K562 (cell line): ENCODE measurements at regions not wholly inside any gene's neighbourhood (a gene's known extent, or its start where the extent isn't known, plus 50 kb on each side); places are given as distances from the start of the nearest gene placed in this dataset.

Experiments used
- ATAC-seq: fragments of 200-7000 bp; cut with Tn5 transposase; 3 replicates; pipeline ENCODE4 v1.9.1; 2020; ENCODE audit warnings: moderate library complexity
- BruUV-seq: library from RNA; stranded (reverse); fragments of 400-500 nt; replicated peaks from 2 replicates; lab custom pipeline; 2021; lab: Mats Ljungman, UMichigan
- CTCF ChIA-PET: fragments of 300-600 bp; formaldehyde crosslinking; extraction: SDS; loops from one replicate; lab custom pipeline; 2021; ENCODE audit warnings: low intra/inter-chr PET ratio; lab: Yijun Ruan, JAX
- POLR2A ChIA-PET: fragments of 300-600, 350-650 bp; sonication (Branson Sonifier 250); formaldehyde crosslinking; extraction: SDS; loops from one replicate; lab custom pipeline; 2021; ENCODE audit warnings: antibody characterized with exemption, inconsistent platforms; lab: Yijun Ruan, JAX
- DNase-seq, 4 experiments: peaks; one replicate each; pipeline versions ENCODE4 v3.0.0 to v3.0.0-alpha.2; 2011 to 2018; ENCODE audit warnings: low spot score in 3 of 4, mixed read lengths in 3 of 4; ENCODE audit errors: extremely low read depth in 1 of 4
- FAIRE-seq: peaks from 2 replicates; lab custom pipeline; 2011; peaks lifted over from hg19 to GRCh38; lab: Jason Lieb, UNC
- H2AFZ ChIP-seq: 2 replicates; pipeline ENCODE4 v1.6.0; 2011; ENCODE audit warnings: low read depth, low read length, control low read depth, inconsistent platforms
- H3K27ac ChIP-seq: fragments of 200-600 bp; 3 replicates; pipeline ENCODE4 v1.8.0; 2011; ENCODE audit warnings: low read depth, mild to moderate bottlenecking, control low read depth, inconsistent platforms, low read length, moderate library complexity, mixed read lengths; ENCODE audit errors: extremely low read depth
- H3K27me3 ChIP-seq, 2 experiments: fragments of 300-600 bp in 1 of 2; 2 replicates in 1 of 2; 3 replicates in 1 of 2; pipeline versions ENCODE4 v1.6.0 to v1.8.0; 2011; ENCODE audit warnings: inconsistent platforms in 2 of 2, low read length in 2 of 2, mild to moderate bottlenecking in 1 of 2, mixed read lengths in 1 of 2, moderate library complexity in 1 of 2; ENCODE audit not compliant: control insufficient read depth in 2 of 2, insufficient read depth in 2 of 2
- H3K36me3 ChIP-seq: fragments of 300-600 bp; 3 replicates; pipeline ENCODE4 v1.8.0; 2011; ENCODE audit warnings: mild to moderate bottlenecking, low read length, inconsistent platforms; ENCODE audit not compliant: control insufficient read depth, insufficient read depth
- H3K4me1 ChIP-seq, 2 experiments: fragments of 200-600 bp in 1 of 2; replicated peaks in 1 of 2; 2 replicates in 1 of 2; 3 replicates in 1 of 2; pipeline versions ENCODE4 v1.5.1 to v1.8.0; 2011; ENCODE audit warnings: inconsistent platforms in 2 of 2, low read length in 2 of 2, mild to moderate bottlenecking in 1 of 2, mixed read lengths in 1 of 2, moderate library complexity in 1 of 2; ENCODE audit not compliant: control insufficient read depth in 2 of 2, insufficient read depth in 2 of 2
- H3K4me2 ChIP-seq: 2 replicates; pipeline ENCODE4 v1.6.1; 2011; ENCODE audit warnings: low read length, control low read depth, inconsistent platforms, mixed read lengths; ENCODE audit not compliant: insufficient read depth
- H3K4me3 ChIP-seq: fragments of 200-600 bp; sonication (generic), shearing (Covaris generic); 2 replicates; pipeline ENCODE4 v1.5.1; 2016; ENCODE audit warnings: control low read depth, inconsistent platforms
- H3K79me2 ChIP-seq: fragments of 200-600 bp; 3 replicates; pipeline ENCODE4 v1.8.0; 2011; ENCODE audit warnings: low read length, inconsistent platforms; ENCODE audit not compliant: control insufficient read depth, insufficient read depth
- H3K9ac ChIP-seq, 2 experiments: 2 replicates each; pipeline versions ENCODE4 v1.6.0 to v1.6.1; 2011; ENCODE audit warnings: low read depth in 2 of 2, low read length in 2 of 2, control low read depth in 1 of 2, inconsistent platforms in 1 of 2, mild to moderate bottlenecking in 1 of 2, mixed read lengths in 1 of 2; ENCODE audit not compliant: insufficient read depth in 1 of 2
- H3K9me1 ChIP-seq: one replicate; pipeline ENCODE4 v1.6.0; 2011; ENCODE audit warnings: inconsistent platforms, mild to moderate bottlenecking, low read length, moderate library complexity; ENCODE audit not compliant: control insufficient read depth, insufficient read depth
- H3K9me3 ChIP-seq: replicated peaks from 2 replicates; pipeline ENCODE4 v1.5.1; 2011; ENCODE audit warnings: low read depth, low read length, inconsistent platforms; ENCODE audit not compliant: control insufficient read depth, insufficient read depth
- H4K20me1 ChIP-seq: replicated peaks from 2 replicates; pipeline ENCODE4 v1.6.1; 2011; ENCODE audit warnings: low read length, inconsistent platforms, mixed read lengths; ENCODE audit not compliant: control insufficient read depth, insufficient read depth
- C11orf30 ChIP-seq: fragments of 450-650 bp; IDR thresholded peaks from 2 replicates; pipeline ENCODE4 v1.6.1; 2016; ENCODE audit warnings: low read depth, mild to moderate bottlenecking
- CHD4 ChIP-seq: fragments of 200-600 bp; sonication (generic); IDR thresholded peaks from 3 replicates; pipeline ENCODE4 v1.6.1; 2012; ENCODE audit warnings: low read depth, mild to moderate bottlenecking, mixed read lengths, low read length, inconsistent platforms; ENCODE audit not compliant: insufficient read depth, insufficient replicate concordance, poor library complexity, severe bottlenecking
- L3MBTL2 ChIP-seq: fragments of 450-650 bp; IDR thresholded peaks from 2 replicates; pipeline ENCODE4 v1.6.1; 2016; ENCODE audit warnings: mild to moderate bottlenecking, moderate library complexity
- POLR3G ChIP-seq: IDR thresholded peaks from 2 replicates; pipeline ENCODE4 v1.6.1; 2011; ENCODE audit not compliant: insufficient read length, insufficient replicate concordance; ENCODE audit errors: extremely low read depth
- POU5F1 ChIP-seq: fragments of 150-350 bp; IDR thresholded peaks from 2 replicates; pipeline ENCODE4 v1.6.1; 2014; ENCODE audit warnings: borderline replicate concordance, low read length, low read depth, mild to moderate bottlenecking; ENCODE audit not compliant: partially characterized antibody
- PURB ChIP-seq: sonication (generic); formaldehyde crosslinking; IDR thresholded peaks from 2 replicates; pipeline ENCODE4 v1.9.0; 2021; ENCODE audit warnings: low read depth, mild to moderate bottlenecking, missing genetic modification reagents
- RFX1 ChIP-seq: fragments of 450-650 bp; IDR thresholded peaks from 2 replicates; pipeline ENCODE4 v1.6.1; 2016; ENCODE audit warnings: mild to moderate bottlenecking, moderate library complexity
- SNIP1 ChIP-seq: fragments of 450-650 bp; IDR thresholded peaks from 2 replicates; pipeline ENCODE4 v1.7.1; 2017; ENCODE audit warnings: low read depth, mild to moderate bottlenecking
- TAF9B ChIP-seq: fragments of 450-650 bp; IDR thresholded peaks from 2 replicates; pipeline ENCODE4 v1.6.1; 2018; ENCODE audit warnings: mild to moderate bottlenecking; ENCODE audit not compliant: partially characterized antibody
- TBL1XR1 ChIP-seq, 2 experiments: IDR thresholded peaks; 2 replicates each; pipeline ENCODE4 v1.6.1; 2012; ENCODE audit warnings: improper control_type of control experiment in 2 of 2, low read length in 2 of 2, mild to moderate bottlenecking in 1 of 2
- ZC3H8 ChIP-seq: fragments of 450-650 bp; IDR thresholded peaks from 2 replicates; pipeline ENCODE4 v1.6.1; 2017
- ZNF134 ChIP-seq: fragments of 250-450 bp; sonication (Bioruptor Pico); conservative IDR thresholded peaks from 2 replicates; pipeline ENCODE4 v1.4.0; 2020
- WGBS: fragments of 100-300 bp; shearing (Covaris generic); methylation state at CpG from one replicate; pipeline ENCODE4 v1.1.6; 2016; ENCODE audit warnings: low coverage, mixed read lengths; ENCODE audit not compliant: insufficient coverage; ENCODE audit errors: missing lambda C conversion rate; 5-methylcytosine and 5-hydroxymethylcytosine counted together
- in situ Hi-C: fragments of 300-500 bp; cut with MboI; formaldehyde crosslinking; loops from 4 replicates; pipeline ENCODE4 v1.15.0; 2018; ENCODE audit warnings: inconsistent platforms, mixed read lengths
- intact Hi-C: fragments of 100-400 bp; cut with micrococcal nuclease; formaldehyde crosslinking; loops from 2 replicates; pipeline ENCODE4 v1.14.2; 2022
- TF ChIP-seq, protein P1 (sequence below): fragments of 450-650 bp; IDR thresholded peaks from 2 replicates; pipeline ENCODE4 v1.6.1; 2016
- TF ChIP-seq, protein P2 (sequence below): fragments of 450-650 bp; conservative IDR thresholded peaks from 2 replicates; pipeline ENCODE4 v1.6.1; 2016; ENCODE audit warnings: missing genetic modification characterization, low read depth, mild to moderate bottlenecking, control low read depth, missing compliant biosample characterization
- TF ChIP-seq, protein P3 (sequence below): fragments of 450-650 bp; IDR thresholded peaks from one replicate; pipeline ENCODE4 v1.6.1; 2018; ENCODE audit warnings: mild to moderate bottlenecking, moderate library complexity; ENCODE audit not compliant: partially characterized antibody
- TF ChIP-seq, protein P4 (sequence below): fragments of 250-450 bp; sonication (Bioruptor Pico); IDR thresholded peaks from 2 replicates; pipeline ENCODE4 v1.9.0; 2021; ENCODE audit warnings: mild to moderate bottlenecking, inconsistent platforms
- TF ChIP-seq, protein P5 (sequence below): fragments of 250-450 bp; sonication (Bioruptor Pico); IDR thresholded peaks from 2 replicates; pipeline ENCODE4 v1.8.0; 2022; ENCODE audit warnings: moderate library complexity, mild to moderate bottlenecking, inconsistent platforms

DNA sequence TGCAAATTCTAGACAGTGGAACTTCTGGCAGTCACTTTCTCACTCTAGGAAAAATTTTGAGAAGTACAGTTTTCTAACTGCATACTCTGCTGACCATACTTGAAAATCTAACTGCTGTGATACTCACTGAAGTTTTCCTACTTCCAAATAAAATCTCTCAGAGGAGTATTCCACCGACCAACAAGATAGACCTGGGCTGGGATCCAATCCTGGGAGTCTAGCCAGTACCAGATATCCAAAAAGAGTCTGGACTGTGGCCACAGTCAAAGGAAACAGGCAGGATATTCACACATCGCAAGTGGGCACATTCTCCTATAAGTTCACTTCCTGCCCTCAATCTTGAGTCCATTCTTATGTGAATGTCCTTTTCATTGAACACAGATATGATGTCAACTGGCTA is 1138.7 kb upstream of the PCDH7 start:
- no TSS peak for BruUV-seq
- no peaks in the 10 kb centered on the region for H3K36me3 ChIP-seq
- no peaks in the 10 kb centered on the region for H3K9me3 ChIP-seq
- POLR2A ChIA-PET = no interaction called here
- H3K27me3 ChIP-seq = no peaks in the 10 kb centered on the region
- no peak overlapping the region for H3K4me2 ChIP-seq
- no peak overlapping the region for H3K27ac ChIP-seq
- CTCF ChIA-PET = no interaction called here
- H3K79me2 ChIP-seq = no peaks in the 10 kb centered on the region
- no peak overlapping the region for H3K9ac ChIP-seq
- no peaks in the 10 kb centered on the region for H3K4me1 ChIP-seq
- intact Hi-C loops = no loop called here
- ATAC-seq (no peak), FAIRE-seq (no peak), DNase-seq (no peak)
- in situ Hi-C loops = no loop called here
- no peaks in the 10 kb centered on the region for H3K9me1 ChIP-seq
- H3K4me3 ChIP-seq = no peak overlapping the region
- no peak overlapping the region for H2AFZ ChIP-seq
- WGBS = 0% methylated on average over 2 of the region's 2 CpGs
- no peaks in the 10 kb centered on the region for H4K20me1 ChIP-seq
- TF ChIP-seq ZNF134 = no peak
- no peak for TF ChIP-seq TAF9B
- TF ChIP-seq, protein P1, sequence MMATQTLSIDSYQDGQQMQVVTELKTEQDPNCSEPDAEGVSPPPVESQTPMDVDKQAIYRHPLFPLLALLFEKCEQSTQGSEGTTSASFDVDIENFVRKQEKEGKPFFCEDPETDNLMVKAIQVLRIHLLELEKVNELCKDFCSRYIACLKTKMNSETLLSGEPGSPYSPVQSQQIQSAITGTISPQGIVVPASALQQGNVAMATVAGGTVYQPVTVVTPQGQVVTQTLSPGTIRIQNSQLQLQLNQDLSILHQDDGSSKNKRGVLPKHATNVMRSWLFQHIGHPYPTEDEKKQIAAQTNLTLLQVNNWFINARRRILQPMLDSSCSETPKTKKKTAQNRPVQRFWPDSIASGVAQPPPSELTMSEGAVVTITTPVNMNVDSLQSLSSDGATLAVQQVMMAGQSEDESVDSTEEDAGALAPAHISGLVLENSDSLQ = no peak
- TF ChIP-seq SNIP1 = no peak
- TF ChIP-seq, protein P2, sequence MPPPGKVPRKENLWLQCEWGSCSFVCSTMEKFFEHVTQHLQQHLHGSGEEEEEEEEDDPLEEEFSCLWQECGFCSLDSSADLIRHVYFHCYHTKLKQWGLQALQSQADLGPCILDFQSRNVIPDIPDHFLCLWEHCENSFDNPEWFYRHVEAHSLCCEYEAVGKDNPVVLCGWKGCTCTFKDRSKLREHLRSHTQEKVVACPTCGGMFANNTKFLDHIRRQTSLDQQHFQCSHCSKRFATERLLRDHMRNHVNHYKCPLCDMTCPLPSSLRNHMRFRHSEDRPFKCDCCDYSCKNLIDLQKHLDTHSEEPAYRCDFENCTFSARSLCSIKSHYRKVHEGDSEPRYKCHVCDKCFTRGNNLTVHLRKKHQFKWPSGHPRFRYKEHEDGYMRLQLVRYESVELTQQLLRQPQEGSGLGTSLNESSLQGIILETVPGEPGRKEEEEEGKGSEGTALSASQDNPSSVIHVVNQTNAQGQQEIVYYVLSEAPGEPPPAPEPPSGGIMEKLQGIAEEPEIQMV (tag) = no peak
- TF ChIP-seq, protein P3, sequence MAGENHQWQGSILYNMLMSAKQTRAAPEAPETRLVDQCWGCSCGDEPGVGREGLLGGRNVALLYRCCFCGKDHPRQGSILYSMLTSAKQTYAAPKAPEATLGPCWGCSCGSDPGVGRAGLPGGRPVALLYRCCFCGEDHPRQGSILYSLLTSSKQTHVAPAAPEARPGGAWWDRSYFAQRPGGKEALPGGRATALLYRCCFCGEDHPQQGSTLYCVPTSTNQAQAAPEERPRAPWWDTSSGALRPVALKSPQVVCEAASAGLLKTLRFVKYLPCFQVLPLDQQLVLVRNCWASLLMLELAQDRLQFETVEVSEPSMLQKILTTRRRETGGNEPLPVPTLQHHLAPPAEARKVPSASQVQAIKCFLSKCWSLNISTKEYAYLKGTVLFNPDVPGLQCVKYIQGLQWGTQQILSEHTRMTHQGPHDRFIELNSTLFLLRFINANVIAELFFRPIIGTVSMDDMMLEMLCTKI = no peak
- TF ChIP-seq, protein P4, sequence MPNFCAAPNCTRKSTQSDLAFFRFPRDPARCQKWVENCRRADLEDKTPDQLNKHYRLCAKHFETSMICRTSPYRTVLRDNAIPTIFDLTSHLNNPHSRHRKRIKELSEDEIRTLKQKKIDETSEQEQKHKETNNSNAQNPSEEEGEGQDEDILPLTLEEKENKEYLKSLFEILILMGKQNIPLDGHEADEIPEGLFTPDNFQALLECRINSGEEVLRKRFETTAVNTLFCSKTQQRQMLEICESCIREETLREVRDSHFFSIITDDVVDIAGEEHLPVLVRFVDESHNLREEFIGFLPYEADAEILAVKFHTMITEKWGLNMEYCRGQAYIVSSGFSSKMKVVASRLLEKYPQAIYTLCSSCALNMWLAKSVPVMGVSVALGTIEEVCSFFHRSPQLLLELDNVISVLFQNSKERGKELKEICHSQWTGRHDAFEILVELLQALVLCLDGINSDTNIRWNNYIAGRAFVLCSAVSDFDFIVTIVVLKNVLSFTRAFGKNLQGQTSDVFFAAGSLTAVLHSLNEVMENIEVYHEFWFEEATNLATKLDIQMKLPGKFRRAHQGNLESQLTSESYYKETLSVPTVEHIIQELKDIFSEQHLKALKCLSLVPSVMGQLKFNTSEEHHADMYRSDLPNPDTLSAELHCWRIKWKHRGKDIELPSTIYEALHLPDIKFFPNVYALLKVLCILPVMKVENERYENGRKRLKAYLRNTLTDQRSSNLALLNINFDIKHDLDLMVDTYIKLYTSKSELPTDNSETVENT (CRISPR knock-in tag) = no peak
- no peak for TF ChIP-seq POLR3G
- no peak for TF ChIP-seq C11orf30
- TF ChIP-seq POU5F1 = no peak
- TF ChIP-seq ZC3H8 = no peak
- TF ChIP-seq L3MBTL2 = no peak
- TF ChIP-seq TBL1XR1 (IDR thresholded peaks at IDR 0.05; ENCODE audit: low read length in 2 of 2) = no peak
- no peak for TF ChIP-seq RFX1
- no peak for TF ChIP-seq CHD4
- TF ChIP-seq PURB (CRISPR knock-in tag) = no peak
- TF ChIP-seq, protein P5, sequence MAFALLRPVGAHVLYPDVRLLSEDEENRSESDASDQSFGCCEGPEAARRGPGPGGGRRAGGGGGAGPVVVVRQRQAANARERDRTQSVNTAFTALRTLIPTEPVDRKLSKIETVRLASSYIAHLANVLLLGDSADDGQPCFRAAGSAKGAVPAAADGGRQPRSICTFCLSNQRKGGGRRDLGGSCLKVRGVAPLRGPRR = no peak
